GM21367 (cell line): ENCODE measurements at regions not wholly inside any gene's neighbourhood (a gene's known extent, or its start where the extent isn't known, plus 50 kb on each side); places are given as distances from the start of the nearest gene placed in this dataset.
"Not testable (repeated sequence)": the region's sequence is repeated elsewhere in the genome, so short reads cannot be mapped to it uniquely, and the experiment has no call there.

Experiments used
- ATAC-seq: cut with Tn5 transposase; IDR thresholded peaks from one replicate; pipeline ENCODE4 v1.9.1; 2021; ENCODE audit not compliant: unreplicated experiment

DNA sequence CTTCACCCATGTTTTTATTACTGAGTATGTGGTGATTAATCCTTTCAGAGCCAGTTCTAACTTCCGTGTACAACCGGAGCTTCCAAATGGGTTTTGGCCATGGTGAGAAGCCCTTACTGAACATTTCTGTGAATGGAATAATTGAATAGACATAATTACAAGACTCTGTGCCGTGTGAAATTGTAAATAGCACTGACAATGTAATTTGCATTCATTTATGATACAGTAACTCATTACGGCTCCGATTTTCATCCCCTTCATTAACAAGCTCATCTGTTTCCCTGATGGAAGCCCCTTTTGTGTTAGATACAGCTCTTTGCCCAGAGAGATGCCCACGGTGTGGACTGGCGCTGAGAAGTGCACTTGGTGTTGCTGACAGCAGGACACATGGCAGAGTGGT, 891.0 kb downstream of the AACS start:
- ATAC-seq = no peak

DNA sequence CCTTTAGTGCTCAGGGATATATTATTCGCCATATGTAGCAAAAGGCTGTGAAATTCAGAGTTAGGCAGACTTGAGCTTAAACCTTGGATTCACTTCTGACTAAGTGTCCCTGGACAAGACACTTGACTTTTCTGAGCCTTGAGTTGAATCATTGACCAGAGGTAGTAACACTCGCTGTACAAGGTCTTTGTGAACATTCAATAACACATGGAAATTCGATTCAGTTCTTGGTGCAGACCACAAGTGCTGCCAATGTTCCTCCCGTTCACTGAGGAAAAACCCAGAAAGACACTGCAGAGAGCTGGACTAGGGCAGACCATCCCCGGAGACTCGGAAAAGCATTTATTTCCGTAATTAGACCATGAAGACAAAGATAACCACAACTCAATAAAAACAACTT, 901.4 kb downstream of the AACS start:
- ATAC-seq = no peak

GRCh38 chr12:125968413-125968812, 903.2 kb downstream of the AACS start:
- no peak for ATAC-seq

DNA sequence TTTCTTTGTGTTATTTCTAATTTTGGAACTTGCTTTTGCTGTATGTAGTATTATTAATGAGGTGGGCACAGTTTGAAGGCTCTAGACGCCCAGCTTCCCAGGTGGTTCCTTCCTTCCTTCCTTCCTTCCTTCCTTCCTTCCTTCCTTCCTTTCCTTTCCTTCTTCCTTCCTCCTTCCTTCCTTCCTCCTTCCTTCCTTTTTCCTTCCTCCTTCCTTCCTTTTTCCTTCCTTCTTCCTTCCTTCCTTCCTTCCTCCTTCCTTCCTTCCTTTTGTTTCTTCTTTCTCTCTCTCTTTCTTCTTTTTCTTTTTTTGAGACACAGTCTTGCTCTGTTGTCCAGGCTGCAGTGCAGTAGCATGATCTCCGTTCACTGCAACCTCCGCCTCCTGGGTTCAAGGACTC, 906.7 kb downstream of the AACS start:
- ATAC-seq = no peak

DNA sequence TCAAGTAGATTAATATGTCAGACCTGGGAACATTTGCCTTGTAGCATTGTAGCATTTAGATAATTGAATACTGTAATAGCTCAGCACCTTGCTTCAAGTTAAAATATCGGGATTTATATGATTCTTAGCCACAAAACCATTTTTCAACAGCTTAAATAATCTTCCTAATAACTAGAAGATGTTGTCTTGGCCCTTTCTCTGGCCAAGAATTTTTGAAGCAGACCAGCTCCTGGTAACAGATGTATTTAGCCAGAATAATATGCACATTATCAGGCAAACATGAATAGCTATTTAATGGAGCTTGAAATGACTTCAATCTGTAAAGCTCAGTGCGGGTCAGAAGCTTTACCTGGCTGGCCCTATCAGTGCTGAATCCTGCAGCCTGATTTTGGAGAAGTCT, 913.1 kb downstream of the AACS start:
- ATAC-seq = no peak

GRCh38 chr12:125981610-125982253, 916.5 kb downstream of the AACS start:
- no peak for ATAC-seq

GRCh38 chr12:125983094-125983783, 918.0 kb downstream of the AACS start:
- ATAC-seq = no peak

GRCh38 chr12:125983784-125984500, 918.7 kb downstream of the AACS start:
- no peak for ATAC-seq

DNA sequence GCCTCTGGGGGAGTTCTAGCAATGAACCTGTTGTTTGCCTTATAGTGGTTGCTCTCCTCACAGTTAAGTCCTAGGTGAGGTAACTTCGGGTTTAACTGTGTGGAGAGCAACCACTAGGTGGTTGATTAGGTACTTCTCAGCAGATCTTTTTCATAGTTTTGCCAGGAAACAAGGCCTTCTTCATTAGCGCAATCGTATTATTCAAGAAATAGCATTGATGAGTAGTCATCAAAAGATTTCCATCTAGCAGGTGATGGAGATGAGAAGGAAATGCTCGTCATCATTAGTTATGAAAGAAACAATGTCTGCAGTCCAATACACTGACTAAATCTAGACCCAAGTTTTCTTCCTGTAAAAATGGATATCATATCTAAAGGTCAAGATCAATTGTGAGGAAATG, 923.3 kb downstream of the AACS start:
- no peak for ATAC-seq

DNA sequence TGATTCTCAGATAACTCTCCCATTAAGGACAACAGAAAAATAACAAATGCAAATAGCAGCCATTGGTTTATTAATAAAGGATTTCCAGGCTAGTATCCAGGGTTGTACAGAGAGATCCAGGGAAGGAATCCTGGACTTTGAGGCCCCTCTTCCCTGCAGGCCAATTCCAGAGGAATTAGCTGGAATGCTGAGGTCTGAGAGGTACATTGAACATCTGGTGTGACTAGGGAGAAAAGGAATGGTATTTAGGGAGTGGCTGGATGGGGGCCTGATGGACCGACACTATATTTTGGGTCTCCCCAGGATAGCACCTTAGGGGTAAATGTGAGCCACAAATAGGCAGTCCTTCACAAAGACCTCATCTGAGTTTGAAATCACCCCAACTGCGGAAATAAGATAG, 924.5 kb downstream of the AACS start:
- no peak for ATAC-seq

DNA sequence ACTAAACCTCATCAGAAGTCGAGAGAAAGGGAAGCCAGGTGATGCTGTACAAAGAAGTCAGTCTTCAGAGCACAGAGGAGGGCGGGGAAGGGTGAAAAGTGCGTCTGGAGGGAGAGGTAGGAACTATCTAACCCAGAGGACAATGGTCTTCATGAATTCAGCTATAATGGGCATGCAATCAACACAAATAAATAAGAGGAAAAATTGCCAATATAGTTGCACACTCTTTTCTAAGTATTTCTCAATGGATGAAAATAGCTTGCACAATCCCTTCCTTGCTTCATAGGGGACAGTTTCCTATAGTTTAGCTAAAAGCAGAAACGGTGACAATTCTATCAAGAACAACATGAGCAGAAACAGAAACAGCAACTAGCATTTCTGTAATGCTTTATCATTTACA, 931.2 kb downstream of the AACS start:
- ATAC-seq = no peak

GRCh38 chr12:125999628-126000027, 934.4 kb downstream of the AACS start:
- no peak for ATAC-seq

DNA sequence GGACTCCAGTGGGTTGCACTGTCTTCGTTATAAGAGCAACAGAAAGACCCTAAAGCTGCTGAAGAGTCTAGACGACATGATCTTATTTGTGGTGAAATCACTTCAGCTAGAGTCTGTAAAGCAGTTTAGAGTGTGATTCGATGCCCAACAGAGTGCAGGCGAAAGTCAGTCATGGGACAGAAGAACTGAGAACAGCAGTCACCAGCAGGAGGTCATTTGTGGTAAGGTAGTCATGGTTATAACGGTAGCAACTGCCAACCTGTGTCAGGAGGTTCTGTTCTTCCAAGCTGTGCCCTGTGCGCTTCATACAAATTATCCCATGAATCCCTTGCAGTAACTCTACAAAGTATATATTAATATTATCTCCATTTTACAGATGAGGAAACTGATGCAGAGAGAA, 954.1 kb downstream of the AACS start:
- ATAC-seq = no peak

DNA sequence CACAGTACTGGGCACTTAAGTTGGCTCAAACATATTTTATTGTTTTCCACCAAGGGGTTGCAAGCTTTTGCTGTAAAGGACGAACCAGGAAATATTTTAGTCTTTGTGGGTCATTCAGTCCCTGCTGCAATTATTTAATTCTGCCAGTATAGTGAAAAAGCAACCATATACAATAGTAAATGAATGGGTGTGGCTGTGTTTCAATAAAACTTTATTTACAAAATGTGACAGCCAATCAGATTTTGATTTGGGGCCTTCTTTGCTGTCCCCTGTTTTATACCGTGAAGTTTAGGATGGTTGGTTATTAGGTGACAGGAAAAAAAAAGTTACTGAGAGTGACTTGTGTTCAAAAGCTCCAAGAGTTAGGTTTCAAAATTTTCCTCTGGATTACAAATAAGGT, 956.4 kb downstream of the AACS start:
- no peak for ATAC-seq

DNA sequence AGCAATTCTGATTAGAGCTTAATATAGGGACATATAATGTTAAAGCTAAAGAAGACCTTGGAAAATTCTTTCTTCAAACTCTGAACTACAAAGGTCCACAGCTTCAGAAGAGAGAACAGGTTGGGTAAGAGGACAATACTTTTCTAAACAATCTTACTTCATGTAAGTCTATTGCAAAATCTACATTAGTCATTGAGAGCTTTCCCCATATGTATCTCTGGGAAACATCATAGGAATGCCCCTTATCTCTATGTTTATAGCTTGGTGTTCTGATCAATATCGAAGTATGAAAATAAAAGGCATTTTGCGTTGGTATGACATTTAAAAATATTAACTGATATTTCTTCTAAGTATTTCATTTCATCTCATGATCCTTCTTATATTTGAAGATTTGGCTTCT, 962.6 kb downstream of the AACS start:
- ATAC-seq = no peak

DNA sequence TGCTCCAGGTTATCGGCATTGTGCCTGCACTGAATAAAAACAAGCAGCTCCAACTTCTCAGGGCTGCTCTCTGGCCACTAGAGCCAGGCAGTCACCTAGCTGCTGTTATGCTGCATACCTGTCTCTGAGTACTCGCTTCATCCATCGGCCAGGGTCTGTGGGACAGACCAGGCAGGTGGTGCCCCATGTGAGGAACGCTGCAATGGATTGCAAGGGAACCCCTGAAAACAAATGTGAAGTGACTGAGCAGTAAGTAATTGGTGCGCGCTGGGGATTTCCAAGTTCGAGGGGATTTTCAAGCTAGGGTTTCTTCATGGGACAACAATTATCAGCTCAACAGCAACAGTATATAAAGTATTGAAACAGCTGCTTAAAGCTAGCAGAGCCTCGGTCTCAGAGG, 965.3 kb downstream of the AACS start:
- ATAC-seq = no peak

DNA sequence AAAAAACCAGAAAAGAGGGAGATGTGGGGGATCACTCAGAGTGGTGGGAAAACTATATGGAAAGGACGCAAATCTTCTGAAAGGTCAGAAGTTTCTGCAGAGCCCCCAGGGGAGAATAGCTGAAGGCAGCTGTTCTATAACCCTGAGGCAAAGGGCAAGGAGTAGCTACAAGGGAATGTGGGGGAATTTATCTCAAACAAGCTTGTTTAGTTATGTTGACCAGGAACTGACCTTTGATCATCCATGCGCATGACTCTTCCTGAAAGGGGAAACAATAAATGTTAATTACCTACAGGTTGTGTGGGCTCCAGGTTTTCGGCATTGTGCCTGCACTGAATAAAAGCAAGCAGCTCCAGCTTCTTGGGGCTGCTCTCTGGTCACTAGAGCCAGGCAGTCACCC, 968.5 kb downstream of the AACS start:
- ATAC-seq = no peak

- ATAC-seq = no peak
Observed at GRCh38 chr12:126036348-126036747, 971.1 kb downstream of the AACS start.

GRCh38 chr12:126038434-126038833, 973.2 kb downstream of the AACS start:
- no peak for ATAC-seq

- no peak for ATAC-seq
Observed at GRCh38 chr12:126040307-126040706, 975.1 kb downstream of the AACS start.

DNA sequence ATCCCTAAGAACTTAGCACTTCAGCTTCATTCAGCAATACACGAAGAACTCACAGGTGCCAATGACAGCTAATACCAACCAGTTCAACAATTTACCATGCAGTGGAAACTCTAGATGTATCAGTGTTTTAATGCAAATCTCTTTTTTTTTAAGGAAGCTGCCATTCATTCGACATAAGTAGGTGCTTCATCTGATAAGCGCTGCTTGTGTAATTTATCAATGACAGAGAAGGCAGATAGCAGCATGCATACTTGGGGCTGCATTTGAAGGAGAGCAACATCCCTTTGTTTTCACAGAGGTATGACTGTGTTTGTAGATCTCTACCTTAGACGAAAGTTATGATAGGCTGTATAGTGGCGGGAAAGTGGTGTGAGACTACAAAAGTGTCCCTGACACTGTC, 977.1 kb downstream of the AACS start:
- no peak for ATAC-seq

DNA sequence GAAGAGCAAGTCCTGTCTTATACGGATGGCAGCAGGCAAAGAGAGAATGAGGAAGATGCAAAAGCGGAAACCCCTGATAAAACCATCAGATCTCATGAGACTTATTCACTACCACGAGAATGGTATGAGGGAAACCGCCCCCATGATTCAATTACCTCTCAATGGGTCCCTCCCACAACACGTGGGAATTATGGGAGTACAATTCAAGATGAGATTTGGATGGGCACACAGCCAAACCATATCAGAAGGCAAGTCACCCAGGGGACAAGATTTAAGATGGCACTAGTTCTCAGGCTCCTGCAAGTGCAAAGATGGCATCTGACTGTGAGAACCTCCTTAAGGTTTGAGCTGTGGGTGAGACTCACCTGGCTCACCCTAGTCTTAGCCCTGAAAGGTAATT, 984.3 kb downstream of the AACS start:
- not testable (repeated sequence) for ATAC-seq
